ENCODE measurements at regions not wholly inside any gene's neighbourhood (a gene's known extent, or its start where the extent isn't known, plus 50 kb on each side); places are given as distances from the start of the nearest gene placed in this dataset.

DNA sequence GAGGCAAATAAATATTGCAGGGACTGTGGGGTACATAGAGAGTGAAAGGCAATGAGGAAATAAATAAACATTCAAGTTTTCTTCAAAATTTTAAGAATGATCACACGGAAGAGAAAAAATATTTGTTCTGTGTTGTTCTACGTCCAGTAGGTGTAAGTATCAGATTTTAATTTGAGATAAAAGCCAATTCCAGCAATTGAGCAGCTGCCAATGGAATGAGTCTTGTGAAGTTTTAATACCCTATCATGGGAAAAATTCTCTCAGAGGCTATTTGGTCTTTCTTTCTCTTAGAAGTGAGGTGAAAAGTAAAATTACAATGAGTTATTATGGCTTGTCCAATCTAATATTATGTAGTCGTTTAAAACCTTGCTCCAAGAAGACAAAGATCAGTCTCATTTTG is 195.7 kb upstream of the CITED2 start (continued):
- TF ChIP-seq ZNF518B (CRISPR knock-in tag; IDR thresholded peaks at IDR 0.05): no peak
- no peak for TF ChIP-seq JUND (IDR thresholded peaks at IDR 0.05; ENCODE audit: borderline replicate concordance, low read depth, low read length)
- TF ChIP-seq JUND (tag; IDR thresholded peaks at IDR 0.05; ENCODE audit: borderline replicate concordance, low read depth, low read length): no peak
- no peak for TF ChIP-seq TOE1 (IDR thresholded peaks at IDR 0.05; ENCODE audit: borderline replicate concordance)
- TF ChIP-seq TOE1 (CRISPR knock-in tag; IDR thresholded peaks at IDR 0.05; ENCODE audit: borderline replicate concordance, low read depth): no peak
- TF ChIP-seq SAFB (IDR thresholded peaks at IDR 0.05; ENCODE audit: borderline replicate concordance, low read depth, low read length): no peak
- TF ChIP-seq CREB5 (CRISPR knock-in tag; IDR thresholded peaks at IDR 0.05): no peak
- TF ChIP-seq SMARCC2 (IDR thresholded peaks at IDR 0.05; ENCODE audit: low read depth): no peak
- no peak for TF ChIP-seq HNRNPH1 (optimal IDR thresholded peaks at IDR 0.05; ENCODE audit: low read depth, low read length)
- no peak for TF ChIP-seq CC2D1A (IDR thresholded peaks at IDR 0.05)
- no peak for TF ChIP-seq ETS1 (conservative IDR thresholded peaks at IDR 0.05; ENCODE audit: control insufficient read depth, low read depth, low read length)
- no peak for TF ChIP-seq BRD4 (IDR thresholded peaks at IDR 0.05)
- TF ChIP-seq CHD4 (IDR thresholded peaks at IDR 0.05; ENCODE audit: insufficient read depth, insufficient replicate concordance, low read depth, low read length, poor library complexity, severe bottlenecking): no peak

All from K562 (cell line).